ENCODE measurements at regions not wholly inside any gene's neighbourhood (a gene's known extent, or its start where the extent isn't known, plus 50 kb on each side); places are given as distances from the start of the nearest gene placed in this dataset.

DNA sequence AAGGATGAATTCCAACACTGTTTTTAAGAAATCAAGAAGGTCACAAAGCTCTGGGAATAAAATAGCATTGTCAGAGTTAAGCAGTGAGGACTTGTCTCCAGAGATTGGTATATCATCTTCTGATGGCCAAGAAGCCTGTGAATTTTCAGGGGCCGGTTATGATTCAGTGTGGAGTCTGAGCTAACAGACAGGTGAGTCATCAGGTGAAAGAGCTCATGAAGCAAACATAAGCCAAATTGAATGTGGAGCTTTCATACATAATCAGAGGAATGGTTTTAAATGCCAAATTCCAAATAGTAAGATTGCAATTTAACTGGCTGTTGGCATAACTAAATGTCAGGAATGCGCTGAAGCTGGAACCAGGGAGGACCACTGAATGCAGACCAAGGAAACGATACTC lies 494.2 kb downstream of the MTRR start:
- TF ChIP-seq, protein P1, sequence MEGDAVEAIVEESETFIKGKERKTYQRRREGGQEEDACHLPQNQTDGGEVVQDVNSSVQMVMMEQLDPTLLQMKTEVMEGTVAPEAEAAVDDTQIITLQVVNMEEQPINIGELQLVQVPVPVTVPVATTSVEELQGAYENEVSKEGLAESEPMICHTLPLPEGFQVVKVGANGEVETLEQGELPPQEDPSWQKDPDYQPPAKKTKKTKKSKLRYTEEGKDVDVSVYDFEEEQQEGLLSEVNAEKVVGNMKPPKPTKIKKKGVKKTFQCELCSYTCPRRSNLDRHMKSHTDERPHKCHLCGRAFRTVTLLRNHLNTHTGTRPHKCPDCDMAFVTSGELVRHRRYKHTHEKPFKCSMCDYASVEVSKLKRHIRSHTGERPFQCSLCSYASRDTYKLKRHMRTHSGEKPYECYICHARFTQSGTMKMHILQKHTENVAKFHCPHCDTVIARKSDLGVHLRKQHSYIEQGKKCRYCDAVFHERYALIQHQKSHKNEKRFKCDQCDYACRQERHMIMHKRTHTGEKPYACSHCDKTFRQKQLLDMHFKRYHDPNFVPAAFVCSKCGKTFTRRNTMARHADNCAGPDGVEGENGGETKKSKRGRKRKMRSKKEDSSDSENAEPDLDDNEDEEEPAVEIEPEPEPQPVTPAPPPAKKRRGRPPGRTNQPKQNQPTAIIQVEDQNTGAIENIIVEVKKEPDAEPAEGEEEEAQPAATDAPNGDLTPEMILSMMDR (IDR thresholded peaks at IDR 0.05): no peak
- TF ChIP-seq JUN (IDR thresholded peaks at IDR 0.05) (no peak), RAD21 (conservative IDR thresholded peaks at IDR 0.05 in 1 of 2, IDR thresholded peaks at IDR 0.05 in 1 of 2) (no peak), EP300 (IDR thresholded peaks at IDR 0.05) (no peak), BHLHE40 (IDR thresholded peaks at IDR 0.05; ENCODE audit: low read depth, low read length) (no peak), GATA3 (IDR thresholded peaks at IDR 0.05; ENCODE audit: borderline replicate concordance) (no peak)
- TF ChIP-seq, protein P2, sequence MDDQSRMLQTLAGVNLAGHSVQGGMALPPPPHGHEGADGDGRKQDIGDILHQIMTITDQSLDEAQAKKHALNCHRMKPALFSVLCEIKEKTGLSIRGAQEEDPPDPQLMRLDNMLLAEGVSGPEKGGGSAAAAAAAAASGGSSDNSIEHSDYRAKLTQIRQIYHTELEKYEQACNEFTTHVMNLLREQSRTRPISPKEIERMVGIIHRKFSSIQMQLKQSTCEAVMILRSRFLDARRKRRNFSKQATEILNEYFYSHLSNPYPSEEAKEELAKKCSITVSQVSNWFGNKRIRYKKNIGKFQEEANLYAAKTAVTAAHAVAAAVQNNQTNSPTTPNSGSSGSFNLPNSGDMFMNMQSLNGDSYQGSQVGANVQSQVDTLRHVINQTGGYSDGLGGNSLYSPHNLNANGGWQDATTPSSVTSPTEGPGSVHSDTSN (IDR thresholded peaks at IDR 0.05): no peak
- TF ChIP-seq, protein P3, sequence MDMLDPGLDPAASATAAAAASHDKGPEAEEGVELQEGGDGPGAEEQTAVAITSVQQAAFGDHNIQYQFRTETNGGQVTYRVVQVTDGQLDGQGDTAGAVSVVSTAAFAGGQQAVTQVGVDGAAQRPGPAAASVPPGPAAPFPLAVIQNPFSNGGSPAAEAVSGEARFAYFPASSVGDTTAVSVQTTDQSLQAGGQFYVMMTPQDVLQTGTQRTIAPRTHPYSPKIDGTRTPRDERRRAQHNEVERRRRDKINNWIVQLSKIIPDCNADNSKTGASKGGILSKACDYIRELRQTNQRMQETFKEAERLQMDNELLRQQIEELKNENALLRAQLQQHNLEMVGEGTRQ (IDR thresholded peaks at IDR 0.05): no peak
- TF ChIP-seq, protein P4, sequence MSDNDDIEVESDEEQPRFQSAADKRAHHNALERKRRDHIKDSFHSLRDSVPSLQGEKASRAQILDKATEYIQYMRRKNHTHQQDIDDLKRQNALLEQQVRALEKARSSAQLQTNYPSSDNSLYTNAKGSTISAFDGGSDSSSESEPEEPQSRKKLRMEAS (IDR thresholded peaks at IDR 0.05): no peak
- TF ChIP-seq, protein P5, sequence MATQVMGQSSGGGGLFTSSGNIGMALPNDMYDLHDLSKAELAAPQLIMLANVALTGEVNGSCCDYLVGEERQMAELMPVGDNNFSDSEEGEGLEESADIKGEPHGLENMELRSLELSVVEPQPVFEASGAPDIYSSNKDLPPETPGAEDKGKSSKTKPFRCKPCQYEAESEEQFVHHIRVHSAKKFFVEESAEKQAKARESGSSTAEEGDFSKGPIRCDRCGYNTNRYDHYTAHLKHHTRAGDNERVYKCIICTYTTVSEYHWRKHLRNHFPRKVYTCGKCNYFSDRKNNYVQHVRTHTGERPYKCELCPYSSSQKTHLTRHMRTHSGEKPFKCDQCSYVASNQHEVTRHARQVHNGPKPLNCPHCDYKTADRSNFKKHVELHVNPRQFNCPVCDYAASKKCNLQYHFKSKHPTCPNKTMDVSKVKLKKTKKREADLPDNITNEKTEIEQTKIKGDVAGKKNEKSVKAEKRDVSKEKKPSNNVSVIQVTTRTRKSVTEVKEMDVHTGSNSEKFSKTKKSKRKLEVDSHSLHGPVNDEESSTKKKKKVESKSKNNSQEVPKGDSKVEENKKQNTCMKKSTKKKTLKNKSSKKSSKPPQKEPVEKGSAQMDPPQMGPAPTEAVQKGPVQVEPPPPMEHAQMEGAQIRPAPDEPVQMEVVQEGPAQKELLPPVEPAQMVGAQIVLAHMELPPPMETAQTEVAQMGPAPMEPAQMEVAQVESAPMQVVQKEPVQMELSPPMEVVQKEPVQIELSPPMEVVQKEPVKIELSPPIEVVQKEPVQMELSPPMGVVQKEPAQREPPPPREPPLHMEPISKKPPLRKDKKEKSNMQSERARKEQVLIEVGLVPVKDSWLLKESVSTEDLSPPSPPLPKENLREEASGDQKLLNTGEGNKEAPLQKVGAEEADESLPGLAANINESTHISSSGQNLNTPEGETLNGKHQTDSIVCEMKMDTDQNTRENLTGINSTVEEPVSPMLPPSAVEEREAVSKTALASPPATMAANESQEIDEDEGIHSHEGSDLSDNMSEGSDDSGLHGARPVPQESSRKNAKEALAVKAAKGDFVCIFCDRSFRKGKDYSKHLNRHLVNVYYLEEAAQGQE (IDR thresholded peaks at IDR 0.05): no peak
